ENCODE measurements at regions not wholly inside any gene's neighbourhood (a gene's known extent, or its start where the extent isn't known, plus 50 kb on each side); places are given as distances from the start of the nearest gene placed in this dataset.

DNA sequence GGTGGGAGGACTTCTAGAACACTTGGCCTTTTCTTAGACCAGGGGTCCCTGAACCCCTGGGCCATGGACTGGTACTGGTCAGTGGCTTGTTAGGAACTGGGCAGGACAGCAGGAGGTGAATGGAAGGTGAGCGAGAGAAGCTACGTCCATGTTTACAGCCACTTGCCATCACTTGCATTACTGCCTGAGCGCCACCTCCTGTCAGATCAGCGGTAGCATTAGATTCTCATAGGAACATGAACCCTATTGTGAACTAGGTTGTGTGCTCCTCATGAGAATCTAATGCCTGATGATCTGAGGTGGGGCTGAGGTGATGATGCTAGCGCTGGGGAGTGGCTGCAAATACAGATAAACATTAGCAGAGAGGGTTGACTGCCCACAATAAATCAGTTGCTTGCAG lies 100.9 kb upstream of the IGFBP7 start:
- Histone ChIP-seq H3K27me3 (peaks cover 0 to 5% (median 0%) of the 10 kb centered on the region in 9 donors), H3K27ac (no peak overlapping the region), H3K9me3 (no peaks in the 10 kb centered on the region), H3K4me1 (no peaks in the 10 kb centered on the region), H3K4me3 (no peak overlapping the region), H3K36me3 (no peaks in the 10 kb centered on the region)
- WGBS, 4 donors: 76 to 93% (median 89%) methylated on average over 5 of the region's 5 CpGs
- intact Hi-C loops (cut with DNase I): no loop called here
- TF ChIP-seq, protein P1, sequence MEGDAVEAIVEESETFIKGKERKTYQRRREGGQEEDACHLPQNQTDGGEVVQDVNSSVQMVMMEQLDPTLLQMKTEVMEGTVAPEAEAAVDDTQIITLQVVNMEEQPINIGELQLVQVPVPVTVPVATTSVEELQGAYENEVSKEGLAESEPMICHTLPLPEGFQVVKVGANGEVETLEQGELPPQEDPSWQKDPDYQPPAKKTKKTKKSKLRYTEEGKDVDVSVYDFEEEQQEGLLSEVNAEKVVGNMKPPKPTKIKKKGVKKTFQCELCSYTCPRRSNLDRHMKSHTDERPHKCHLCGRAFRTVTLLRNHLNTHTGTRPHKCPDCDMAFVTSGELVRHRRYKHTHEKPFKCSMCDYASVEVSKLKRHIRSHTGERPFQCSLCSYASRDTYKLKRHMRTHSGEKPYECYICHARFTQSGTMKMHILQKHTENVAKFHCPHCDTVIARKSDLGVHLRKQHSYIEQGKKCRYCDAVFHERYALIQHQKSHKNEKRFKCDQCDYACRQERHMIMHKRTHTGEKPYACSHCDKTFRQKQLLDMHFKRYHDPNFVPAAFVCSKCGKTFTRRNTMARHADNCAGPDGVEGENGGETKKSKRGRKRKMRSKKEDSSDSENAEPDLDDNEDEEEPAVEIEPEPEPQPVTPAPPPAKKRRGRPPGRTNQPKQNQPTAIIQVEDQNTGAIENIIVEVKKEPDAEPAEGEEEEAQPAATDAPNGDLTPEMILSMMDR (IDR thresholded peaks at IDR 0.05): no peak
- TF ChIP-seq POLR2A (IDR thresholded peaks at IDR 0.05): no peak
- no peak for DNase-seq
- no peak for ATAC-seq

DNA sequence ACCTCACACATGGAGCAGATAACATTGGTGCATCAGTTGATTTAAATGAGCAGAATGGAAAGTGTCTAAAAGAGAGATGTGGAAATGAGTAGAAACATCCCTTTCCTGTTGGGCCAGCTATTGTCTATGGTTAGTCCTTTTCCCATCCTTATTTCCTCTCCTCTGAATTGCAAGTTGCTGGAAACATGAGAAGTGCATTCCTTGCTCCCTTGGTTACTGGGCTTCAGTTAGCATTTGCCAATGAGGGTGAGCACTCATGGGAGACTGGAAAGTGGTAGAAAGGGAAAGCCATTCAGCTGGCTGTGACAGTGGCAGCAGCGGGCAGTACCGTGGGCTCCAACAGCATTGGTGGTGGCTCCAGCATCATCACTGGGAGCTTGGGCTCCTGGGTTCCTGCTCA lies 96.0 kb upstream of the IGFBP7 start:
- WGBS, 4 donors: 48 to 100% (median 78%) methylated on average over 2 of the region's 2 CpGs
- ATAC-seq: no peak

DNA sequence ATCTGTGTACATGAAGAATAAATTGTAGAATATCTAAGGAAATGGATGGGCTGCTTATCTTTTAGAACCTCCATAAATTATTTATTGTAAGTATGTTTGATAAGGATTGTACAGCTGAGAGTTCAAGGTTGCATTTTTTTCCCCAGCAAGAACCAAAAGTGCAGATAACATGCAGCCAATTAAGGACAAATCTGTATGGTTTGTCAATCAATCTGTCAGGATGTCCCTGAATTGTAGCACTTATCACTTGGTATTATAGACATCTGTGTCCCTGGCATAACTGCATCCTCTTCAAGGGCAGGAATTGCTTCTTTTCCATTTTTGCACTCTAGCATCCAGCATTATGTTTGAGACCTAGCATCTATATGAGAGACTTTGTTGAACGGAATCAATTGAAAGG lies 95.4 kb upstream of the IGFBP7 start:
- no peak overlapping the region for H3K4me3 ChIP-seq
- H3K27me3 ChIP-seq: peaks cover 0 to 5% (median 0%) of the 10 kb centered on the region in 9 donors
- TF ChIP-seq, protein P1 (IDR thresholded peaks at IDR 0.05): no peak
- TF ChIP-seq POLR2A (IDR thresholded peaks at IDR 0.05): no peak
- ATAC-seq (no peak), DNase-seq (no peak)
- no peaks in the 10 kb centered on the region for H3K4me1 ChIP-seq
- no peaks in the 10 kb centered on the region for H3K9me3 ChIP-seq
- H3K36me3 ChIP-seq: no peaks in the 10 kb centered on the region
- intact Hi-C loops (cut with DNase I): no loop called here
- no peak overlapping the region for H3K27ac ChIP-seq
- 52 to 61% (median 58%) methylated on average over 1 of the region's 1 CpG for whole genome bisulfite sequencing, 4 donors

More for the DNA sequence above, 96.0 kb upstream of the IGFBP7 start:
- Histone ChIP-seq H3K27me3 (peaks cover 0 to 5% (median 0%) of the 10 kb centered on the region in 9 donors), H3K4me3 (no peak overlapping the region), H3K27ac (no peak overlapping the region), H3K36me3 (no peaks in the 10 kb centered on the region), H3K4me1 (no peaks in the 10 kb centered on the region), H3K9me3 (no peaks in the 10 kb centered on the region)
- TF ChIP-seq, protein P1 (IDR thresholded peaks at IDR 0.05): no peak
- TF ChIP-seq POLR2A (IDR thresholded peaks at IDR 0.05): no peak
- no peak for DNase-seq
- intact Hi-C loops (cut with DNase I): no loop called here

DNA sequence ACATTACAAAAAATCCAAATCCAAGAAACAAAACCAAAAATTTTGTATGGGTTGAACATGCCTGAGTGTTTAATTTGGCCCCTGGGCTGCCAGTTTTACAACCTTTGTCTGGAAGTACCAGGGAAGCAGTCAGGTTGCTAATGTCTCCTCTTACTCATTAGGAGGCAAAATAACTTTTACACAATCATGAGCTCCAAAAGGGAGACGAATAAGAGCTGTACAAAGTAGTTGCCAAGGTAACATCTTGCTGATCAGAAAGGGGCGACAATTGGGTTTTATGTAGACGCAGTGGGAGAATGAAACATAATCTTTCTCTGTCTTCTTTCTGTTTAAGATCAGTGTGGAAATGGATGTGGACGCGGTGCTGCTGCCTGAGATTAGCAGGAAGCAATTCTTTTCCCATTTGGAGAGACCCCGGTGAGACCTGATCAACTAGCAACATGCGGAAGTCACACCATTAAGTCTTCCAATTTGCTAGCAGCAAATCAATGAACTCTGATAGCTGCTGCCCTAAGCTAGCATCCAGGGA lies 90.7 kb upstream of the IGFBP7 start:
- ATAC-seq (no peak), DNase-seq (no peak)
- intact Hi-C loops (cut with DNase I): no loop called here
- TF ChIP-seq POLR2A (IDR thresholded peaks at IDR 0.05): no peak
- TF ChIP-seq, protein P1 (IDR thresholded peaks at IDR 0.05): no peak
- no peaks in the 10 kb centered on the region for H3K9me3 ChIP-seq
- 50 to 59% (median 55%) methylated on average over 7 of the region's 7 CpGs for WGBS, 4 donors
- H3K27me3 ChIP-seq: peaks cover 0 to 3% (median 0%) of the 10 kb centered on the region in 9 donors
- H3K36me3 ChIP-seq: no peaks in the 10 kb centered on the region
- H3K4me3 ChIP-seq: no peak overlapping the region
- no peak overlapping the region for H3K27ac ChIP-seq
- H3K4me1 ChIP-seq: no peaks in the 10 kb centered on the region

All from heart left ventricle (tissue), 16 donors.